ENCODE measurements at regions not wholly inside any gene's neighbourhood (a gene's known extent, or its start where the extent isn't known, plus 50 kb on each side); places are given as distances from the start of the nearest gene placed in this dataset.

DNA sequence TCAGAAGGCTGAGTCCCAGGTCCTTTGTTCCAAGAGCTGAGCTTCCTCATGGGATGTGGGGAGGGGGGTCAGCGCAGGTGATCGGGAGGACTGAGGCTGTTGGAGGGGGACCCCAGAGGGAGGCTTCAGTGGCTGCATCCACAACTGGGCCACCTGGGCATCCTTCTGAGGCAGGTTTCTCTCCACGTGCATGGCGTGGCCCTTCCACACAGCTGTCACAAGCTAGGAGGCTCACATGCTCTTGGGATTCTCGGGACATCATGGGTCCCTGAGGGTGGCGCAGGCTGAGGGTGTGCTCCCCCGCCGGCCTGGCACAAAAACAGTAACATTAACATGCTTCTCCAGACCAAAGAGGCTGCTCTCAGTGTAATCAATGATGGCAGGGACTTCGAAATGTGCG lies 229.6 kb upstream of the AJAP1 start:
- no peak for ATAC-seq
- intact Hi-C loops (cut with DNase I, micrococcal nuclease), result no loop called here
- peaks cover 2% of the 10 kb centered on the region for H3K9me3 ChIP-seq
- TF ChIP-seq, protein P1, sequence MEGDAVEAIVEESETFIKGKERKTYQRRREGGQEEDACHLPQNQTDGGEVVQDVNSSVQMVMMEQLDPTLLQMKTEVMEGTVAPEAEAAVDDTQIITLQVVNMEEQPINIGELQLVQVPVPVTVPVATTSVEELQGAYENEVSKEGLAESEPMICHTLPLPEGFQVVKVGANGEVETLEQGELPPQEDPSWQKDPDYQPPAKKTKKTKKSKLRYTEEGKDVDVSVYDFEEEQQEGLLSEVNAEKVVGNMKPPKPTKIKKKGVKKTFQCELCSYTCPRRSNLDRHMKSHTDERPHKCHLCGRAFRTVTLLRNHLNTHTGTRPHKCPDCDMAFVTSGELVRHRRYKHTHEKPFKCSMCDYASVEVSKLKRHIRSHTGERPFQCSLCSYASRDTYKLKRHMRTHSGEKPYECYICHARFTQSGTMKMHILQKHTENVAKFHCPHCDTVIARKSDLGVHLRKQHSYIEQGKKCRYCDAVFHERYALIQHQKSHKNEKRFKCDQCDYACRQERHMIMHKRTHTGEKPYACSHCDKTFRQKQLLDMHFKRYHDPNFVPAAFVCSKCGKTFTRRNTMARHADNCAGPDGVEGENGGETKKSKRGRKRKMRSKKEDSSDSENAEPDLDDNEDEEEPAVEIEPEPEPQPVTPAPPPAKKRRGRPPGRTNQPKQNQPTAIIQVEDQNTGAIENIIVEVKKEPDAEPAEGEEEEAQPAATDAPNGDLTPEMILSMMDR (IDR thresholded peaks at IDR 0.05), result no peak
- H3K36me3 ChIP-seq (ENCODE audit: low read depth), result no peaks in the 10 kb centered on the region
- no peak overlapping the region for H3K4me3 ChIP-seq
- H3K4me1 ChIP-seq (ENCODE audit: low read depth), result no peaks in the 10 kb centered on the region
- DNase-seq, result no peak

DNA sequence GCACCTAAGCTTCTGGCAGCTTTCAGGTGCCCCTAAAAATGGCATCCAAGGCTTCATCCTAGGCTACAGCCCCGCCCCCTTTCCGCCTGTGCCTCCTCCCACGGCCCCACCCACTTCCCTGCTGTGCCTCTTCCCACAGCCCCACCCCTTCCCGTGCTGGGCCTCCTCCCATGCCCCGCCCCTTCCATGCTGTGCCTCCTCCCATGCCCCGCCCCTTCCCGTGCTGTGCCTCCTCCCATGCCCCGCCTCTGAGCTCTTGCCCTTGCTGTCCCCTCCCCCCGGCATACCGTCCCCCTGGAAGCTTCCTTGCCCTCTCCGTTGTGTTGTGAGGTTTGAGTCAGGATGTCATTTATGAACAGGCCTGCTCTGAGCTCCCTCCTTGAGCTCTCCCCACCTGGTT lies 228.5 kb upstream of the AJAP1 start:
- no peaks in the 10 kb centered on the region for H3K4me1 ChIP-seq (ENCODE audit: low read depth)
- ATAC-seq (no peak), DNase-seq (no peak)
- no peaks in the 10 kb centered on the region for H3K9me3 ChIP-seq
- H3K36me3 ChIP-seq (ENCODE audit: low read depth), result no peaks in the 10 kb centered on the region
- TF ChIP-seq, protein P1 (IDR thresholded peaks at IDR 0.05), result no peak
- H3K4me3 ChIP-seq, result no peak overlapping the region
- intact Hi-C loops (cut with DNase I, micrococcal nuclease), result no loop called here

DNA sequence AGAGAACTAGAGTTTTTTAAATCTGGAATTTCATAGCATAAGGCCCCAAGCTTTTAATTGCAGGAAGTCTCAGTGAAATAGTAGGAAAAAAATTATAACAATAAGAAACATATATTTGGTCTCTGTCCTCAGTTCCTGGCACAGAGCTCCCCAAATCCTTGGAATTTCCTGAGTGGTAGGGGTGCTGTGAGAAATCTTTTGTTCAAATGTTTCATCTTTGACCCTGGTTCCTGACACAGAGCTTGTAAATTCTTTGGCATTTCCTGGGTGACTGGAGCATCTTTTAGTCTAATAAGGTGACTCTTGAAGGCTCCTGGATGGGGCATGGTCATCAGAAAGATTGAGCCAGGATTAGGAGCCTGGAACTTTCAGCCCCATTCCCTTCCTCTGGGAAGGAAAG lies 225.7 kb upstream of the AJAP1 start:
- intact Hi-C loops (cut with DNase I, micrococcal nuclease), result no loop called here

DNA sequence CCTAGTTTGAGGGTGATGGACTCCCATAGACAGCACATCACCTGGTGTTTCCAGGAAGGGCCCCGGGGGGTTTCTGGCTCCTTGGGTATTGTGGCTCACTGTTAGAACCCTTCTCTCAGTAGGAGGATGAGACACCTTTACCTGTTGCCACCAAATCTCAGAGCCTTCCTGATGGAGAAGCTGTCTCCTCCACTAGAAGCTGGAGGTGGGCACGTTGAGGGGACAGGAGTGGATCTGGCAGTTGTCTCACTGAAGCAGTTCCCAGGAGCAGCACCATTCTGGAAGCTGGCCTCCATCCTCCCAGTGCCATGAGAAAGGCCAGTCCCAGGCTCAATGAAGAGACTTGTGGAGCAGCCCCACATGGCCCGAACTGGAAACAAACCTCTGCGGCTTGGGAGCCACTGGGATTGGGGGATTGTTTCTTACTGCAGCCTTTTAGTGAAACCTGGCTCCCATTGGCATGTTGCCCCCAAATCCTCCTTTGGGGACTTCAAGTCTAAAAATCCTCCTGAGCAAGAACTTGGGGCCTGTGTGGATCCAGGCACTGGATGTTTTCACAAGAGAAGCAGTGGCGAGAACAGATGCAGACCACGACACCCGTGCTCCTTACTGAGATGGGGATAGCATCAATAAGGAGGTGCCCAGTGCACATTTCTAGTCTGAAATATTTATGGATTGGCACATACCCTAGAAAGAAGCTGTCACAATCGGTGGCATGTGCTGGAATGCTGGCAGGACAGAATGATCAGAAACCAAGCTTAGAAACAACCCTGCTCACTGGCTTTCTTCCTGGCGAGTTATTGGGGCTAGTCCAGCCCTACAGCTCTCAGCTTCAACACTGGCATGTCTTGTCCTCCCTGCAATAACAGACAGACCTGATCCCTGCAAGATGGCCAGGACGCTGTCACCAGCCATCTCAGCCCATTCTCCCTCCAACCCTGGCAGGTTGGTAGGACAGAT lies 223.7 kb upstream of the AJAP1 start:
- Histone ChIP-seq H3K36me3 (ENCODE audit: low read depth) (no peaks in the 10 kb centered on the region), H3K4me3 (no peak overlapping the region), H3K4me1 (ENCODE audit: low read depth) (no peaks in the 10 kb centered on the region), H3K9me3 (no peaks in the 10 kb centered on the region)
- ATAC-seq, result no peak
- no peak for DNase-seq
- TF ChIP-seq, protein P1 (IDR thresholded peaks at IDR 0.05), result no peak
- intact Hi-C loops (cut with DNase I, micrococcal nuclease), result no loop called here

More for the DNA sequence above, 225.7 kb upstream of the AJAP1 start:
- no peaks in the 10 kb centered on the region for H3K4me1 ChIP-seq (ENCODE audit: low read depth)
- no peak for ATAC-seq
- H3K36me3 ChIP-seq (ENCODE audit: low read depth), result no peaks in the 10 kb centered on the region
- H3K9me3 ChIP-seq, result no peaks in the 10 kb centered on the region
- DNase-seq, result no peak
- H3K4me3 ChIP-seq, result no peak overlapping the region
- TF ChIP-seq, protein P1 (IDR thresholded peaks at IDR 0.05), result no peak

DNA sequence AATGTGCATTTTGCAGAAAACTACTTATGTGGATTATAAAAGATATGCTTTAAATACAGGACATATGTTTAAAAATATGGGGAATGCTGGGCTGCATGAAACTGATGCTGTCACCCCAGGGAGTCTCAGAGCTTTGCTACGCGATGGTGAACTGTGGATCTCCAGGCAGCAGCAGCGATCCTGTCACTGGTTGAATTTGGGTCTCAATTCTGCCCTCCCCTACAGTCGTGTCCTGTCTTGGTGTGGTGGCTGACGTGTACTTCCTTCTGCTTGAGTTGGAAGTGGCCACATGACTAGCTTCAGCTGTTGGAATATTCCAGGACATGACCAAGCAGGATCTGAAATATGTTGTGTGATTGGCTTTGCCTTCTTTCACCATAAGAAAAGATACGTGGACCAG lies 222.9 kb upstream of the AJAP1 start:
- Histone ChIP-seq H3K4me1 (ENCODE audit: low read depth) (no peaks in the 10 kb centered on the region), H3K9me3 (no peaks in the 10 kb centered on the region), H3K36me3 (ENCODE audit: low read depth) (no peaks in the 10 kb centered on the region), H3K4me3 (no peak overlapping the region)
- DNase-seq (no peak), ATAC-seq (no peak)
- TF ChIP-seq, protein P1 (IDR thresholded peaks at IDR 0.05), result no peak
- intact Hi-C loops (cut with DNase I, micrococcal nuclease), result no loop called here

Measured in mucosa of descending colon (tissue), 3 donors.